ENCODE measurements at regions not wholly inside any gene's neighbourhood (a gene's known extent, or its start where the extent isn't known, plus 50 kb on each side); places are given as distances from the start of the nearest gene placed in this dataset.

DNA sequence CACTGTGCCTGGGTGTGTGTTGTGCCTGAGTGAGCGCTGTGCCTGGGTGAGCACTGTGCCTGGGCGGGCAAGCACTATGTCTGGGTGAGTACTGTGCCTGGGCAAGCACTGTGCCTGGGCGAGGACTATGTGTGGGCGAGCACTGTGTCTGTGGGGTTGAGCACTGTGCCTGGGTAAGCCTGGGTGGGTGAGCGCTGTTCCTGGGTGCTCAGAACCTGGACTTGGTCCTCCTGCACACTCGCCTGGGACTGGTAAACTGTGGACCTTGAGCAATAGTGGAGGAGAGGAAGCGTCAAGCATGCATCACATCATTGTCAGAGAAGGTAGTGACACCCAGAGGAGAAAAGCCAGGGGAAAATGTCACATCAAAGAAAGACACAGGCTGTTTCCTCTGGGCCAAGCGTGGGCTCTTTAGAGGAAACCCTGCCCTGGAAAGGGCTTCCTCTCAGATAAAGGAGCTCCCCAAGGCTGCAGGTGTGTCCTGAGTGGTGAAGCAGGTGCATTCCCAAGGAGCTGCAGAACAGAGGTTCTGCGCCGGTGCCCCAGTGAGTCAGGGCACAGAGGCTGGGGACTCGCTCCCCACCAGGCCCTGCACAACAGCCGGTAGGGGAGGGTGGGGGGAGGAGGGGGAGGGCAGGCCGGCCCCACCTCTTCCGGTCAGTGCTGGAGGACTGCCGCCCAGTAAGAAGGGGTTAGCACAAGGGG, 141.2 kb downstream of the TEX29 start:
- TF ChIP-seq, protein P1, sequence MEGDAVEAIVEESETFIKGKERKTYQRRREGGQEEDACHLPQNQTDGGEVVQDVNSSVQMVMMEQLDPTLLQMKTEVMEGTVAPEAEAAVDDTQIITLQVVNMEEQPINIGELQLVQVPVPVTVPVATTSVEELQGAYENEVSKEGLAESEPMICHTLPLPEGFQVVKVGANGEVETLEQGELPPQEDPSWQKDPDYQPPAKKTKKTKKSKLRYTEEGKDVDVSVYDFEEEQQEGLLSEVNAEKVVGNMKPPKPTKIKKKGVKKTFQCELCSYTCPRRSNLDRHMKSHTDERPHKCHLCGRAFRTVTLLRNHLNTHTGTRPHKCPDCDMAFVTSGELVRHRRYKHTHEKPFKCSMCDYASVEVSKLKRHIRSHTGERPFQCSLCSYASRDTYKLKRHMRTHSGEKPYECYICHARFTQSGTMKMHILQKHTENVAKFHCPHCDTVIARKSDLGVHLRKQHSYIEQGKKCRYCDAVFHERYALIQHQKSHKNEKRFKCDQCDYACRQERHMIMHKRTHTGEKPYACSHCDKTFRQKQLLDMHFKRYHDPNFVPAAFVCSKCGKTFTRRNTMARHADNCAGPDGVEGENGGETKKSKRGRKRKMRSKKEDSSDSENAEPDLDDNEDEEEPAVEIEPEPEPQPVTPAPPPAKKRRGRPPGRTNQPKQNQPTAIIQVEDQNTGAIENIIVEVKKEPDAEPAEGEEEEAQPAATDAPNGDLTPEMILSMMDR (conservative IDR thresholded peaks at IDR 0.05; ENCODE audit: low read length) = no peak
- no peak for TF ChIP-seq EZH2phosphoT487 (IDR thresholded peaks at IDR 0.05; ENCODE audit: borderline replicate concordance)

Measured in Loucy (cell line).